Umbilical cord (tissue), 1 donor: ENCODE measurements at regions not wholly inside any gene's neighbourhood (a gene's known extent, or its start where the extent isn't known, plus 50 kb on each side); places are given as distances from the start of the nearest gene placed in this dataset.
"Not testable (repeated sequence)": the region's sequence is repeated elsewhere in the genome, so short reads cannot be mapped to it uniquely, and the experiment has no call there.

Experiments used
- DNase-seq: peaks from one replicate; pipeline ENCODE4 v3.0.0-alpha.2; 2015; ENCODE audit warnings: low spot score

- not testable (repeated sequence) for DNase-seq
These were observed 149.7 kb upstream of the POF1B start for GRCh38 chrX:85529141-85529540.

- no peak for DNase-seq
These were observed 138.7 kb upstream of the POF1B start for GRCh38 chrX:85517994-85518718.

GRCh38 chrX:85516131-85516530, 136.7 kb upstream of the POF1B start:
- DNase-seq = no peak

- no peak for DNase-seq
These were observed 127.4 kb upstream of the POF1B start for GRCh38 chrX:85506871-85507270.

- no peak for DNase-seq
These were observed 126.3 kb upstream of the POF1B start for GRCh38 chrX:85505801-85506200.

- DNase-seq = no peak
These were observed 124.9 kb upstream of the POF1B start for GRCh38 chrX:85504381-85504780.

GRCh38 chrX:85503258-85504158, 124.0 kb upstream of the POF1B start:
- DNase-seq = peak; percentile 8

GRCh38 chrX:85501349-85501748, 121.9 kb upstream of the POF1B start:
- DNase-seq = no peak

- DNase-seq = peak; percentile 41
These were observed 119.9 kb upstream of the POF1B start for GRCh38 chrX:85499400-85499799.

GRCh38 chrX:85493821-85494220, 114.4 kb upstream of the POF1B start:
- DNase-seq = no peak

- DNase-seq = no peak
These were observed 74.8 kb upstream of the POF1B start for GRCh38 chrX:85454295-85454694.

- DNase-seq = no peak
These were observed 65.1 kb upstream of the POF1B start for GRCh38 chrX:85444613-85445012.
